DOHH2 (cell line): ENCODE measurements at regions not wholly inside any gene's neighbourhood (a gene's known extent, or its start where the extent isn't known, plus 50 kb on each side); places are given as distances from the start of the nearest gene placed in this dataset.

Experiments used
- EZH2phosphoT487 ChIP-seq: fragments of 200-600 bp; sonication (generic); IDR thresholded peaks from 2 replicates; pipeline ENCODE4 v1.6.1; 2017; ENCODE audit warnings: borderline replicate concordance, mild to moderate bottlenecking, antibody characterized with exemption, low read length, moderate library complexity, mixed read lengths
- TF ChIP-seq, protein P1 (sequence below): fragments of 200-600 bp; sonication (generic); IDR thresholded peaks from one replicate; pipeline ENCODE4 v1.5.1; 2014; ENCODE audit warnings: antibody characterized with exemption, mild to moderate bottlenecking, low read depth, low read length; ENCODE audit not compliant: poor library complexity, severe bottlenecking

DNA sequence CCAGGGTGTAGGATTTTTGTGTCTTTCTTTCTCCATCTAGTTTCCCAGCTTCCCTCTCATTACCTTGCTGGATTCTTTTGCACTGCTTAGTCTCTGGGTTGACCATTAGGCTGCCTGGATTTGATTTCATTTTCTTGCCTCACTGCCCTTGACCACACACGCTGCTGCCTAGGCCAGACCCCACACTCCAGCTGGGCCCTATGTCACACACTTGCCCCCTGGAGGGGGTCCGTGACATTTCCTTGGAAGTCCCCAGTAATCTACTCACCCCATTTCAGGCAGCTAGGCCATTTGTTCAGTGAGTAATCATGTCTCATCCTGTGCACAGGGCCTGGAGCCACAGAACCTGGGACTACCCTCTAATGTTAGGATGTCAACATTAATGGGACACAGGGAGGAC lies 81.9 kb upstream of the SPON1 start:
- TF ChIP-seq, protein P1, sequence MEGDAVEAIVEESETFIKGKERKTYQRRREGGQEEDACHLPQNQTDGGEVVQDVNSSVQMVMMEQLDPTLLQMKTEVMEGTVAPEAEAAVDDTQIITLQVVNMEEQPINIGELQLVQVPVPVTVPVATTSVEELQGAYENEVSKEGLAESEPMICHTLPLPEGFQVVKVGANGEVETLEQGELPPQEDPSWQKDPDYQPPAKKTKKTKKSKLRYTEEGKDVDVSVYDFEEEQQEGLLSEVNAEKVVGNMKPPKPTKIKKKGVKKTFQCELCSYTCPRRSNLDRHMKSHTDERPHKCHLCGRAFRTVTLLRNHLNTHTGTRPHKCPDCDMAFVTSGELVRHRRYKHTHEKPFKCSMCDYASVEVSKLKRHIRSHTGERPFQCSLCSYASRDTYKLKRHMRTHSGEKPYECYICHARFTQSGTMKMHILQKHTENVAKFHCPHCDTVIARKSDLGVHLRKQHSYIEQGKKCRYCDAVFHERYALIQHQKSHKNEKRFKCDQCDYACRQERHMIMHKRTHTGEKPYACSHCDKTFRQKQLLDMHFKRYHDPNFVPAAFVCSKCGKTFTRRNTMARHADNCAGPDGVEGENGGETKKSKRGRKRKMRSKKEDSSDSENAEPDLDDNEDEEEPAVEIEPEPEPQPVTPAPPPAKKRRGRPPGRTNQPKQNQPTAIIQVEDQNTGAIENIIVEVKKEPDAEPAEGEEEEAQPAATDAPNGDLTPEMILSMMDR = no peak
- TF ChIP-seq EZH2phosphoT487 = no peak
